Activated naive CD4-positive, alpha-beta T cell treated with anti-CD3 and anti-CD28 coated beads, Interleukin-2, amount 50 U/mL, for 24 hours (primary cell): ENCODE measurements at regions not wholly inside any gene's neighbourhood (a gene's known extent, or its start where the extent isn't known, plus 50 kb on each side); places are given as distances from the start of the nearest gene placed in this dataset.
"Not testable (repeated sequence)": the region's sequence is repeated elsewhere in the genome, so short reads cannot be mapped to it uniquely, and the experiment has no call there.

ENCODE experiments used
- H3K27ac Mint-ChIP-seq: one replicate; pipeline ENCODE4 v1.8.0; 2021; ENCODE audit warnings: mild to moderate bottlenecking, mixed read lengths
- H3K27me3 Mint-ChIP-seq: one replicate; pipeline ENCODE4 v1.8.0; 2021; ENCODE audit warnings: mixed read lengths
- H3K36me3 Mint-ChIP-seq: one replicate; pipeline ENCODE4 v1.8.0; 2021; ENCODE audit warnings: mixed read lengths
- H3K4me1 Mint-ChIP-seq: one replicate; pipeline ENCODE4 v1.8.0; 2021; ENCODE audit warnings: mixed read lengths
- H3K4me3 Mint-ChIP-seq: one replicate; pipeline ENCODE4 v1.8.0; 2021; ENCODE audit warnings: mild to moderate bottlenecking, mixed read lengths
- H3K9me3 Mint-ChIP-seq: one replicate; pipeline ENCODE4 v1.8.0; 2021; ENCODE audit warnings: mixed read lengths

DNA sequence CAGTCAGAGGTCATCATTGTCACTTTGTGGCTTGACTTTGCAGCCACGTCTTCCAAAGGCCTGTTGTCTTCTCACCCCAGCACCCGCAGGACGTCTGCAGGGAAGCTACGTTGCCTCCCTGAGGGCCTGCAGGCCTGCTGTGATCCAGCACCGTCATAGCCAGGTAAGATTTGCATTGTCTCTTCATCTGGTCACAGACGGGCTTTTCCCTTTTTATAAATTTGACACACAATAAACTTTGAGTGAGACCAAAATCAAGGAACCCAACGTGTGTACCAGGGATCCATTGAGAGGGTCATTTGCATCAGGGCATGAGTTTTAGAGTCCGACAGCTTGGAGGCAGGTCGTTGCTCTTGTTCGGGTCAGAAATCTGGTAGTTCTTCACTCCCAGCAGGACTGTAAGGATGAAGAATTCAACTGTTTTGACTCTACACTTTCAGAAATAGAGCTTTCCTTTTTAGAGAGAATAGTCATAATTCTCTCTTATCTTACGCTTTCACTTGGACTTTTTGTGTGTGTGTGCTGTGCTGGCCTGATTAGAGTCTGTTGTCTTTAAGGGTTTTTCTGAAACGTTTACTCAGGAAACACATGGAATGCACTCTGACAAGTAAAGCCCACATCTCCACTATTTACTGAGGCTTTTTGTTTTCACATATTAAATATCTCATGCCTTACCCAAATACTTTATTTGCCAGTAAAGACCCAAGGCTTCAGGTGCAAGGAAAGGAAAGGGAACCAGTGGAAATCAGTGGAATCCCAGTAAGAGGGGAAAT is 177.2 kb upstream of the TAB2 start:
- Mint-ChIP-seq H3K9me3 (peaks cover 14% of the 10 kb centered on the region), H3K4me3 (peak overlapping the region; percentile 79), H3K27me3 (no peaks in the 10 kb centered on the region), H3K36me3 (peaks cover 15% of the 10 kb centered on the region), H3K4me1 (peaks cover 47% of the 10 kb centered on the region), H3K27ac (peak overlapping the region; percentile 100)

DNA sequence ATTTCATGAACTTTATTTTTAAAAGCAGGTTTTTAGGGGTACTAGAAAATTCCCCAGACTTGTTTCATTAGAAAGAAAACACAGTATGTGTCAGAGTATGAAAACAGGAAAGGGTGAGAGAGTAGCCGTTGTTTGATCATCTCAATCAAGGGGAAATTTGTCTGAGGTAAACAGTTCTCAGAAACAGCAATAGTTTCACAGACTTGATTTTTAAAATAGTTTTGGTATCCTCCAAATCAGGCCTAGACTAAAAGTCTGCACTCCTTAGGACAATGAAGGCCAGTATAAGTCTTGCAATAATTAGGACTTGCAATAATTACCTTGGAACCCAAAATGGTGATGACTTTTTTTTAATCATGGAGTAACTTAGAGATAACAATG is 176.6 kb upstream of the TAB2 start:
- H3K4me1 Mint-ChIP-seq: peaks cover 49% of the 10 kb centered on the region
- no peaks in the 10 kb centered on the region for H3K27me3 Mint-ChIP-seq
- H3K9me3 Mint-ChIP-seq: peaks cover 14% of the 10 kb centered on the region
- H3K36me3 Mint-ChIP-seq: peaks cover 17% of the 10 kb centered on the region
- H3K4me3 Mint-ChIP-seq: peak overlapping the region; percentile 79
- peak overlapping the region; percentile 100 for H3K27ac Mint-ChIP-seq

- Mint-ChIP-seq H3K27ac (no peak overlapping the region), H3K4me1 (peaks cover 63% of the 10 kb centered on the region), H3K36me3 (peaks cover 19% of the 10 kb centered on the region), H3K4me3 (no peak overlapping the region), H3K9me3 (peaks cover 14% of the 10 kb centered on the region), H3K27me3 (no peaks in the 10 kb centered on the region)
These were observed 174.5 kb upstream of the TAB2 start for GRCh38 chr6:149142924-149143429.

- H3K4me1 Mint-ChIP-seq: peaks cover 65% of the 10 kb centered on the region
- peaks cover 23% of the 10 kb centered on the region for H3K9me3 Mint-ChIP-seq
- H3K4me3 Mint-ChIP-seq, H3K27me3 Mint-ChIP-seq: not testable (repeated sequence)
- H3K27ac Mint-ChIP-seq: peak overlapping the region; percentile 62
- peaks cover 32% of the 10 kb centered on the region for H3K36me3 Mint-ChIP-seq
These were observed 171.7 kb upstream of the TAB2 start for GRCh38 chr6:149145800-149146199.

GRCh38 chr6:149147195-149147594 is 170.3 kb upstream of the TAB2 start:
- Mint-ChIP-seq H3K27me3 (no peaks in the 10 kb centered on the region), H3K9me3 (peaks cover 25% of the 10 kb centered on the region), H3K4me1 (peaks cover 58% of the 10 kb centered on the region), H3K27ac (no peak overlapping the region), H3K36me3 (peaks cover 33% of the 10 kb centered on the region), H3K4me3 (no peak overlapping the region)

DNA sequence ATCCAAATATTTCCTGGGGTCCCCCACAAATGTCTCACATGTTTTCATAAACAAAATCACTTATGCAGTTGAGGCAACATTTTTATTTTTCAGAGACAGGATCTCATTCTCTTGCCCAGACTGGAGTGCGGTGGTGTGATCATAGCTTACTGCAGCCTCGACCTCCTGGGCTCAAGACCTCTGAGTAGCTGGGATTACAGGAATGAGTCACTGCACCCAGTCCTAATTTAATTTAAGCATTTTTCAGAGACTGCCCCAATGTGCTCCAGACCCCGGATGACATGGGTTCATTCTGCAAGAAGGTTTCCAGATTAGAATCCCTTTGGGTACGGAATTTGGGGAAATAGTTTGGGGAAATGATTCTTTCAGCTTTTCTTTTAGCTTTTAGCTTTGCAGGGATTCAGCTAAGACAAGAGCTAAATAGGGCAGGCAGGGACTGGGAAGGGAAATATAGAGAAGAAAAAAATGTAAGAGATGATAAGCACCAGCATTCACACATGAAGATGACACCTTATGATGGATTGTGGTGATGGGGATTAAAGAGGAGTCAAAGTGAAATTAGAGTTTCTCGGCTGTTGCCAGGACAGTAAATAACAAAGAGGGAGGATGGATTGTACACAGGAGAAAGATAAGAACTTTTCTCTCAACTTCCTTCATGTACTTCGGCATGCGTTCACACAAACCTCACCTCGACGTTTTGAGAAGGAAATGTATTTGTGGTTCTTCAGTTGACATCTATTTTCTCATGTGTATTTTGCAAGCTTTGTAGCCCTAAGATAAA is 169.4 kb upstream of the TAB2 start:
- Mint-ChIP-seq H3K4me1 (peaks cover 64% of the 10 kb centered on the region), H3K27ac (peak overlapping the region; percentile 56), H3K9me3 (peaks cover 25% of the 10 kb centered on the region), H3K4me3 (peak overlapping the region; percentile 41), H3K36me3 (peaks cover 32% of the 10 kb centered on the region), H3K27me3 (no peaks in the 10 kb centered on the region)

GRCh38 chr6:149149653-149150052 is 167.9 kb upstream of the TAB2 start:
- Mint-ChIP-seq H3K27me3 (no peaks in the 10 kb centered on the region), H3K4me3 (no peak overlapping the region), H3K4me1 (peaks cover 79% of the 10 kb centered on the region), H3K36me3 (peaks cover 24% of the 10 kb centered on the region), H3K9me3 (peaks cover 23% of the 10 kb centered on the region), H3K27ac (peak overlapping the region; percentile 46)

GRCh38 chr6:149150301-149150700 is 167.2 kb upstream of the TAB2 start:
- no peak overlapping the region for H3K27ac Mint-ChIP-seq
- peaks cover 23% of the 10 kb centered on the region for H3K36me3 Mint-ChIP-seq

DNA sequence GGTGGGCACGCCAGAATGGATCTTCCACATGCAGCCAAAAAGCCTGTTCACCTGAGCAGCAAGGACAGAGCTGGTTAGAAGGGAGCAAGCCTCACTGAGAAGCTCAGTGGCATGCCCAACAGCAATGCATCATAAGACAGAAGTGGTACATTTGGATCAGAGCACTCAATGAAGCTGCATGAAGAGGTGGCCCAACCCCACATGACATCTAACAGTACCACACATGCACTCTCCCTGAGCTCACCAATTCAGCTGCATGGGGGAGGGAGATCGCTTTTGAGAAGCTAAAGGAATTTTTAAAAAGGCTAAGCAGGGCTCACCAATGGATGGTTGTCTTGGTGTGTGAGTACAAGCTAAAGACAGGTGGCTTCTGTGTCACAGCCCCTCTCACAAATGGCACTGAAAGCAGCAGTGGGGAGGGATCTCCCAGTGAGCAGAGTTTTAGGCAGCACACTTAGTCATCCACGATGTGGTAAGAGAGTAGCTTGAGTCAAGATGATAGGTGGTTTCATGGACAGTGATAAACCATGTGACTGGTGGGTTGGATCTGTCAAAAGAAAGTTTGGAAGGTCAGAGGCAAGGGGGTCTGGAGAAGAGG is 166.6 kb upstream of the TAB2 start:
- Mint-ChIP-seq H3K9me3 (peaks cover 20% of the 10 kb centered on the region), H3K27me3 (no peaks in the 10 kb centered on the region), H3K4me1 (peaks cover 86% of the 10 kb centered on the region), H3K4me3 (no peak overlapping the region), H3K36me3 (peaks cover 23% of the 10 kb centered on the region), H3K27ac (no peak overlapping the region)

More at GRCh38 chr6:149150301-149150700, 167.2 kb upstream of the TAB2 start:
- Mint-ChIP-seq H3K4me1 (peaks cover 84% of the 10 kb centered on the region), H3K9me3 (peaks cover 20% of the 10 kb centered on the region), H3K4me3 (no peak overlapping the region), H3K27me3 (no peaks in the 10 kb centered on the region)

DNA sequence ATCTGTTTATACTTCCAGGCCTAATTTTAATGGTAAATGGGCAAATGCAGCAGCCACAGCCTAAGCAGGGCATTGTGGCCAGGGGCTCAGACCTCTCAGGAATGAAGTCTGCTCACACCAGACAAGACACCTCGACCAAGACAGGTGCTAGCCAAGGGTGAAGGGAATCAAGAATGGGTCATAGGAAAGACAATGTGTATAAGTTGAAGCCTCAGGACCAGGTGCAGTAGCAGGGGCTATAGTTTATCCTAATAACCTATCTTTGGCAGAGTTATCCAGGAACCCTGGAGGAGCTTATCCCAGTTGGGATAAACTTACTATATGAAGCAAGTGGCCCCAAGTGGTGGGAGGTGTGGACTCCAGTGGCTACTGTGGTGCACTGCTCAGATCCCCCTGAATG is 165.0 kb upstream of the TAB2 start:
- no peak overlapping the region for H3K27ac Mint-ChIP-seq

DNA sequence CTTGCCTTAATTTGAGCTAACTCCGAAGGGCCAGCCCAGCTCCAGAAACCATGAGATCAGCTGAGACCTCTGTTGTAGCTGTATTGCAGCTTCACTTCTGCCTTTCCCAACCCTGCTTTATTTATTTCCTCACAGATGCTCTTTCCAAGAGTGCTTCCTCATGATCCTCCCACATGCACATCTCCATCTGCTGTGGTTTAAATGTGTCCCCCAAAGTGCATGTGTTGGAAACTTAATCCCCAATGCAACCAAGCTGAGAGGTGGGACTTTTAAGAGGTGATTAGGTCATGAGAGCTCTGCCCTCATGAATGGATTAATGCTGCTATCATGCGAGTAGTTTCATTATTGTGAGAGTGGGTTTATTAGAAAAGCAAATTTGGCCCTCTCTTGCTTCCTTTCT is 164.4 kb upstream of the TAB2 start:
- H3K27me3 Mint-ChIP-seq: no peaks in the 10 kb centered on the region
- peaks cover 64% of the 10 kb centered on the region for H3K4me1 Mint-ChIP-seq
- peaks cover 22% of the 10 kb centered on the region for H3K36me3 Mint-ChIP-seq
- peaks cover 23% of the 10 kb centered on the region for H3K9me3 Mint-ChIP-seq
- peak overlapping the region; percentile 48 for H3K27ac Mint-ChIP-seq
- no peak overlapping the region for H3K4me3 Mint-ChIP-seq

More for the DNA sequence above, 165.0 kb upstream of the TAB2 start:
- Mint-ChIP-seq H3K4me1 (peaks cover 70% of the 10 kb centered on the region), H3K9me3 (peaks cover 23% of the 10 kb centered on the region), H3K36me3 (peaks cover 23% of the 10 kb centered on the region), H3K27me3 (no peaks in the 10 kb centered on the region), H3K4me3 (no peak overlapping the region)

DNA sequence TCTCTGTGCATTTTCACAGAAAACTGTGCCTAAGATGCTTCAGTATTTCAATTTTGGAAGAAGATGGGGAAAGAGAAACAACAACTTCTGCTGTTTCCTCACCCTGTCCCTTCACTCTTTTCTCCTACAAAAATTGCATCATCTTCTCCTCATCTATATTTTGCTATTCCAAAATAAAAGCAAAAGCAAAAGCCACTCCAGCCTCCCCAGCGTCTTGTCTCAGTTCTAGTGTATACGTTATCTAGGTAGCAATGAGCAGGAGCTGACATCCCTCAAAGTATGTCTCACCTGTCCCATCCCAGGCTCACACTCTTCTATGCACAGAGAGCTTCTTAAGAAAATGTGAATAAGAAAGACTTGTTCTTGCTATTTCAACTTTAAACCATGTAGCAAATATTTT is 163.8 kb upstream of the TAB2 start:
- H3K27me3 Mint-ChIP-seq: no peaks in the 10 kb centered on the region
- H3K4me3 Mint-ChIP-seq: peak overlapping the region; percentile 24
- peaks cover 18% of the 10 kb centered on the region for H3K36me3 Mint-ChIP-seq
- H3K9me3 Mint-ChIP-seq: peaks cover 23% of the 10 kb centered on the region
- H3K27ac Mint-ChIP-seq: peak overlapping the region; percentile 48
- H3K4me1 Mint-ChIP-seq: peaks cover 58% of the 10 kb centered on the region

- Mint-ChIP-seq H3K9me3 (peaks cover 17% of the 10 kb centered on the region), H3K27ac (peak overlapping the region; percentile 66), H3K4me3 (peak overlapping the region; percentile 8), H3K27me3 (no peaks in the 10 kb centered on the region), H3K4me1 (peaks cover 51% of the 10 kb centered on the region), H3K36me3 (peaks cover 14% of the 10 kb centered on the region)
These were observed 163.2 kb upstream of the TAB2 start for GRCh38 chr6:149154261-149154821.

DNA sequence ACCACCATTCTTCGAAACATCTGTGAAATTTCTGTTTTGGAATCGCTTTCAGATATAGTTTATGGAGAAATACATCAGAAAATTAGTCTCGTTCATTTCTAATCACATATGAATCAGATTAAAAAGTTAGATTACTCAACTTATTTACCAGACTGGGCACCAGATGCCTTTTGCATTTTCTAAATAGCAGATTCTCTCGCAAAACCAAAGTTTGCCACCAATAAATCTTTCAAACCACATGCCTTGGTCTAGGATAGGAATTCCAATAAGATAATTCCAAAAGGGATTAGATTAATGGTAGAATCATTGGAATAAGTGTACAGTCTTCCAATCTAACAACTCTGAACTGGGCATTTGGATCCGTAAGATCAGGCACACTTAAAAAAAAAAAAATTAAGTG is 160.4 kb upstream of the TAB2 start:
- Mint-ChIP-seq H3K4me3 (no peak overlapping the region), H3K27ac (no peak overlapping the region), H3K27me3 (no peaks in the 10 kb centered on the region), H3K4me1 (peaks cover 32% of the 10 kb centered on the region), H3K36me3 (peaks cover 5% of the 10 kb centered on the region), H3K9me3 (peaks cover 4% of the 10 kb centered on the region)

DNA sequence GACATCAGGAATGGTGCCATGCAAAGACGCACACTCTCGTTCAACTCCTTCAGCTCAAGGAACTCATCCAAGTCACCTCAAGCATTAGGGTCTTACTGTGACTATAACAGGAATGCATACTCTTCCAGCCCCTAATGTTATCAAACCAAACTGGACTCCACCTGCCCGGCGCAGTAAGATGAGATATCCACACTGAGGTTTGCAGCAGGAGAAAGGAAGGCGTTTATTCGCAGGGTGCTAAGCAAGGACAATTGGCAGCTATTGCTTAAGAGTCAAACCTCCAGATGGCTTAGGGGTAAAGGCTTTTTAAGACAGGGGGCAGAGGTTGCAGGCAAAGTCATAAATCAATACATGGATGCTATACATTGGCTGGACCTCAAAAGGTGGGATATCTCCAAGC is 159.4 kb upstream of the TAB2 start:
- peaks cover 24% of the 10 kb centered on the region for H3K4me1 Mint-ChIP-seq
- peaks cover 5% of the 10 kb centered on the region for H3K36me3 Mint-ChIP-seq
- no peaks in the 10 kb centered on the region for H3K27me3 Mint-ChIP-seq
- H3K27ac Mint-ChIP-seq: no peak overlapping the region
- H3K4me3 Mint-ChIP-seq: no peak overlapping the region
- H3K9me3 Mint-ChIP-seq: peaks cover 4% of the 10 kb centered on the region
